Activated naive CD8-positive, alpha-beta T cell treated with anti-CD3 and anti-CD28 coated beads, Interleukin-2, amount 10 ng/mL, durations not matched to agents 7 days and 5 days (primary cell): ENCODE measurements at regions not wholly inside any gene's neighbourhood (a gene's known extent, or its start where the extent isn't known, plus 50 kb on each side); places are given as distances from the start of the nearest gene placed in this dataset.
"Not testable (repeated sequence)": the region's sequence is repeated elsewhere in the genome, so short reads cannot be mapped to it uniquely, and the experiment has no call there.

Experiments
- ATAC-seq: fragments of 150-1000 bp; cut with Tn5 transposase; one replicate; pipeline ENCODE4 v1.10.0; 2021; ENCODE audit warnings: low read depth, moderate library complexity
- POLR2A ChIA-PET: fragments of 350-600 bp; sonication (Branson Sonifier 250); formaldehyde crosslinking; loops from one replicate; lab custom pipeline; 2021; ENCODE audit warnings: antibody characterized with exemption; lab: Charles Lee
- DNase-seq: peaks from one replicate; pipeline ENCODE4 v3.0.0; 2021
- H3K27ac Mint-ChIP-seq: one replicate; pipeline ENCODE4 v1.8.0; 2022; ENCODE audit warnings: mild to moderate bottlenecking, mixed read lengths
- H3K27me3 Mint-ChIP-seq: one replicate; pipeline ENCODE4 v1.8.0; 2022; ENCODE audit warnings: mild to moderate bottlenecking, moderate library complexity, mixed read lengths
- H3K36me3 Mint-ChIP-seq: one replicate; pipeline ENCODE4 v1.8.0; 2021; ENCODE audit warnings: mild to moderate bottlenecking, mixed read lengths
- H3K4me1 Mint-ChIP-seq: one replicate; pipeline ENCODE4 v1.8.0; 2021; ENCODE audit warnings: mixed read lengths
- H3K4me3 Mint-ChIP-seq: one replicate; pipeline ENCODE4 v1.8.0; 2022; ENCODE audit warnings: mild to moderate bottlenecking, moderate library complexity, mixed read lengths
- H3K9me3 Mint-ChIP-seq: one replicate; pipeline ENCODE4 v1.8.0; 2021; ENCODE audit warnings: mixed read lengths

GRCh38 chr7:131076711-131077181 lies 250.9 kb upstream of the MKLN1 start:
- POLR2A ChIA-PET: no interaction called here
- no peak for ATAC-seq
- no peak for DNase-seq
- Mint-ChIP-seq H3K36me3 (peaks cover 8% of the 10 kb centered on the region), H3K4me1 (peaks cover 9% of the 10 kb centered on the region), H3K4me3 (no peak overlapping the region), H3K9me3 (no peaks in the 10 kb centered on the region), H3K27ac (no peak overlapping the region), H3K27me3 (no peaks in the 10 kb centered on the region)

- Mint-ChIP-seq H3K4me1 (peaks cover 2% of the 10 kb centered on the region), H3K27ac (no peak overlapping the region), H3K27me3 (no peaks in the 10 kb centered on the region), H3K4me3 (no peak overlapping the region), H3K9me3 (peaks cover 4% of the 10 kb centered on the region), H3K36me3 (peaks cover 12% of the 10 kb centered on the region)
- POLR2A ChIA-PET: no interaction called here
- no peak for DNase-seq
- no peak for ATAC-seq
Observed at GRCh38 chr7:131077735-131078134, 249.9 kb upstream of the MKLN1 start.

- H3K9me3 Mint-ChIP-seq: peaks cover 4% of the 10 kb centered on the region
- peaks cover 2% of the 10 kb centered on the region for H3K4me1 Mint-ChIP-seq
- no peaks in the 10 kb centered on the region for H3K27me3 Mint-ChIP-seq
- no peak overlapping the region for H3K27ac Mint-ChIP-seq
- H3K36me3 Mint-ChIP-seq: peaks cover 18% of the 10 kb centered on the region
- POLR2A ChIA-PET: no interaction called here
- DNase-seq (no peak), ATAC-seq (no peak)
- H3K4me3 Mint-ChIP-seq: no peak overlapping the region
Observed at GRCh38 chr7:131080754-131081153, 246.9 kb upstream of the MKLN1 start.

GRCh38 chr7:131081308-131081707 lies 246.4 kb upstream of the MKLN1 start:
- POLR2A ChIA-PET: no interaction called here
- Mint-ChIP-seq H3K4me3 (no peak overlapping the region), H3K27ac (no peak overlapping the region), H3K4me1 (no peaks in the 10 kb centered on the region), H3K9me3 (peaks cover 4% of the 10 kb centered on the region), H3K27me3 (no peaks in the 10 kb centered on the region), H3K36me3 (peaks cover 14% of the 10 kb centered on the region)
- ATAC-seq (no peak), DNase-seq (no peak)

- no peak overlapping the region for H3K4me3 Mint-ChIP-seq
- H3K36me3 Mint-ChIP-seq: peaks cover 18% of the 10 kb centered on the region
- POLR2A ChIA-PET: no interaction called here
- DNase-seq: no peak
- no peak overlapping the region for H3K27ac Mint-ChIP-seq
- H3K9me3 Mint-ChIP-seq: peaks cover 4% of the 10 kb centered on the region
- H3K4me1 Mint-ChIP-seq: no peaks in the 10 kb centered on the region
- H3K27me3 Mint-ChIP-seq: no peaks in the 10 kb centered on the region
- no peak for ATAC-seq
Observed at GRCh38 chr7:131083781-131084180, 243.9 kb upstream of the MKLN1 start.

- H3K4me3 Mint-ChIP-seq, H3K4me1 Mint-ChIP-seq, POLR2A ChIA-PET, H3K9me3 Mint-ChIP-seq, H3K27me3 Mint-ChIP-seq, H3K27ac Mint-ChIP-seq, DNase-seq, ATAC-seq: not testable (repeated sequence)
- H3K36me3 Mint-ChIP-seq: peaks cover 19% of the 10 kb centered on the region
Observed at GRCh38 chr7:131084336-131084735, 243.3 kb upstream of the MKLN1 start.

- peaks cover 5% of the 10 kb centered on the region for H3K9me3 Mint-ChIP-seq
- POLR2A ChIA-PET: interaction anchor here (0.5 kb wide), 1 partner anchor 379 kb away, joined by 3 read pairs; no protein-coding TSS in a partner anchor
- no peak overlapping the region for H3K27ac Mint-ChIP-seq
Observed at GRCh38 chr7:131087756-131088658, 239.7 kb upstream of the MKLN1 start.

GRCh38 chr7:131090188-131090587 lies 237.5 kb upstream of the MKLN1 start:
- Mint-ChIP-seq H3K4me3 (no peak overlapping the region), H3K27me3 (no peaks in the 10 kb centered on the region), H3K36me3 (peaks cover 23% of the 10 kb centered on the region), H3K27ac (no peak overlapping the region), H3K9me3 (peaks cover 5% of the 10 kb centered on the region), H3K4me1 (peaks cover 3% of the 10 kb centered on the region)
- DNase-seq: no peak
- POLR2A ChIA-PET: no interaction called here
- no peak for ATAC-seq

More at GRCh38 chr7:131087756-131088658, 239.7 kb upstream of the MKLN1 start:
- DNase-seq (no peak), ATAC-seq (no peak)
- Mint-ChIP-seq H3K27me3 (no peaks in the 10 kb centered on the region), H3K36me3 (peaks cover 26% of the 10 kb centered on the region), H3K4me3 (no peak overlapping the region), H3K4me1 (peaks cover 3% of the 10 kb centered on the region)

GRCh38 chr7:131090886-131091692 lies 236.6 kb upstream of the MKLN1 start:
- ATAC-seq (no peak), DNase-seq (no peak)
- no peak overlapping the region for H3K4me3 Mint-ChIP-seq
- POLR2A ChIA-PET: no interaction called here
- H3K36me3 Mint-ChIP-seq: peaks cover 21% of the 10 kb centered on the region
- peaks cover 3% of the 10 kb centered on the region for H3K4me1 Mint-ChIP-seq
- H3K9me3 Mint-ChIP-seq: peaks cover 5% of the 10 kb centered on the region
- H3K27me3 Mint-ChIP-seq: no peaks in the 10 kb centered on the region
- no peak overlapping the region for H3K27ac Mint-ChIP-seq

- no peak overlapping the region for H3K4me3 Mint-ChIP-seq
- DNase-seq: no peak
- H3K9me3 Mint-ChIP-seq: peaks cover 4% of the 10 kb centered on the region
- peaks cover 14% of the 10 kb centered on the region for H3K36me3 Mint-ChIP-seq
- POLR2A ChIA-PET: no interaction called here
- H3K4me1 Mint-ChIP-seq: peaks cover 9% of the 10 kb centered on the region
- no peak for ATAC-seq
- no peak overlapping the region for H3K27ac Mint-ChIP-seq
- no peaks in the 10 kb centered on the region for H3K27me3 Mint-ChIP-seq
Observed at GRCh38 chr7:131094685-131095084, 233.0 kb upstream of the MKLN1 start.

GRCh38 chr7:131095346-131095745 lies 232.3 kb upstream of the MKLN1 start:
- Mint-ChIP-seq H3K36me3 (peaks cover 14% of the 10 kb centered on the region), H3K27me3 (no peaks in the 10 kb centered on the region), H3K4me1 (peaks cover 10% of the 10 kb centered on the region), H3K4me3 (no peak overlapping the region), H3K27ac (no peak overlapping the region), H3K9me3 (peaks cover 4% of the 10 kb centered on the region)
- DNase-seq (no peak), ATAC-seq (no peak)
- POLR2A ChIA-PET: no interaction called here

GRCh38 chr7:131096267-131096927 lies 231.3 kb upstream of the MKLN1 start:
- no peak for ATAC-seq
- H3K27me3 Mint-ChIP-seq: no peaks in the 10 kb centered on the region
- no peak overlapping the region for H3K4me3 Mint-ChIP-seq
- peaks cover 10% of the 10 kb centered on the region for H3K36me3 Mint-ChIP-seq
- peaks cover 13% of the 10 kb centered on the region for H3K4me1 Mint-ChIP-seq
- no peak for DNase-seq
- POLR2A ChIA-PET: no interaction called here
- no peak overlapping the region for H3K27ac Mint-ChIP-seq
- peaks cover under 1% of the 10 kb centered on the region for H3K9me3 Mint-ChIP-seq

- Mint-ChIP-seq H3K27me3 (no peaks in the 10 kb centered on the region), H3K27ac (no peak overlapping the region), H3K36me3 (peaks cover 13% of the 10 kb centered on the region), H3K9me3 (no peaks in the 10 kb centered on the region), H3K4me1 (peaks cover 19% of the 10 kb centered on the region), H3K4me3 (no peak overlapping the region)
- ATAC-seq: no peak
- no peak for DNase-seq
- POLR2A ChIA-PET: no interaction called here
Observed at GRCh38 chr7:131097662-131098376, 229.9 kb upstream of the MKLN1 start.
